SK-N-SH treated with all-trans-retinoic acid at 6 μM for 48 hours (cell line): ENCODE measurements at regions not wholly inside any gene's neighbourhood (a gene's known extent, or its start where the extent isn't known, plus 50 kb on each side); places are given as distances from the start of the nearest gene placed in this dataset.

Experiments
- ATAC-seq: fragments of 200-7000 bp; cut with Tn5 transposase; 3 replicates; pipeline ENCODE4 v1.9.1; 2020; ENCODE audit warnings: mild to moderate bottlenecking, moderate library complexity
- ARNTL ChIP-seq: fragments of 450-650 bp; formaldehyde crosslinking; IDR thresholded peaks from 2 replicates; pipeline ENCODE4 v1.5.0; 2020; ENCODE audit warnings: low read depth, mild to moderate bottlenecking, moderate library complexity, borderline replicate concordance
- BACH2 ChIP-seq: fragments of 250-450 bp; sonication (Bioruptor Pico); IDR thresholded peaks from 2 replicates; pipeline ENCODE4 v1.9.0; 2021; ENCODE audit warnings: mild to moderate bottlenecking, borderline replicate concordance
- CSDC2 ChIP-seq: fragments of 250-450 bp; sonication (Bioruptor Pico); IDR thresholded peaks from 2 replicates; pipeline ENCODE4 v1.5.0; 2020; ENCODE audit warnings: mild to moderate bottlenecking, moderate library complexity
- ESRRG ChIP-seq: fragments of 250-450 bp; sonication (Bioruptor Pico); IDR thresholded peaks from 2 replicates; pipeline ENCODE4 v1.6.1; 2021; ENCODE audit warnings: mild to moderate bottlenecking
- GLIS3 ChIP-seq: fragments of 250-450 bp; sonication (Bioruptor Pico); IDR thresholded peaks from 2 replicates; pipeline ENCODE4 v1.5.0; 2020; ENCODE audit warnings: mild to moderate bottlenecking, moderate library complexity
- ISL1 ChIP-seq: fragments of 250-450 bp; sonication (Bioruptor Pico); IDR thresholded peaks from 2 replicates; pipeline ENCODE4 v2.1.2; 2022; ENCODE audit warnings: mild to moderate bottlenecking, moderate library complexity
- PPARA ChIP-seq: fragments of 250-450 bp; sonication (Bioruptor Pico); IDR thresholded peaks from 2 replicates; pipeline ENCODE4 v1.5.0; 2020; ENCODE audit warnings: mild to moderate bottlenecking, borderline replicate concordance
- RARB ChIP-seq: fragments of 250-450 bp; sonication (Bioruptor Pico); IDR thresholded peaks from 2 replicates; pipeline ENCODE4 v1.8.0; 2021; ENCODE audit warnings: mild to moderate bottlenecking, moderate library complexity
- SNAI2 ChIP-seq: fragments of 250-450 bp; sonication (Bioruptor Pico); IDR thresholded peaks from 2 replicates; pipeline ENCODE4 v1.5.0; 2020; ENCODE audit warnings: mild to moderate bottlenecking, moderate library complexity
- TCF4 ChIP-seq: fragments of 250-450 bp; sonication (Bioruptor Pico); IDR thresholded peaks from 2 replicates; pipeline ENCODE4 v1.8.0; 2021; ENCODE audit warnings: mild to moderate bottlenecking, moderate library complexity, borderline replicate concordance
- TOX ChIP-seq: fragments of 250-450 bp; sonication (Bioruptor Pico); IDR thresholded peaks from 2 replicates; pipeline ENCODE4 v1.8.0; 2021; ENCODE audit warnings: mild to moderate bottlenecking, moderate library complexity, borderline replicate concordance
- ZC3H10 ChIP-seq: fragments of 250-450 bp; sonication (Bioruptor Pico); IDR thresholded peaks from 2 replicates; pipeline ENCODE4 v1.5.1; 2021; ENCODE audit warnings: mild to moderate bottlenecking, moderate library complexity
- ZFP3 ChIP-seq: fragments of 250-450 bp; sonication (Bioruptor Pico); IDR thresholded peaks from 2 replicates; pipeline ENCODE4 v1.5.0; 2020; ENCODE audit warnings: mild to moderate bottlenecking, moderate library complexity
- ZNF565 ChIP-seq: fragments of 450-650 bp; formaldehyde crosslinking; conservative IDR thresholded peaks from 2 replicates; pipeline ENCODE4 v1.5.0; 2020; ENCODE audit warnings: low read depth, mild to moderate bottlenecking, moderate library complexity
- ZNF70 ChIP-seq: fragments of 450-650 bp; formaldehyde crosslinking; IDR thresholded peaks from 2 replicates; pipeline ENCODE4 v1.5.0; 2020; ENCODE audit warnings: mild to moderate bottlenecking, moderate library complexity
- ZNF8 ChIP-seq: fragments of 450-650 bp; formaldehyde crosslinking; IDR thresholded peaks from 2 replicates; pipeline ENCODE4 v1.5.0; 2020; ENCODE audit warnings: mild to moderate bottlenecking, moderate library complexity
- TF ChIP-seq, protein P1 (sequence below): fragments of 250-450 bp; sonication (Bioruptor Pico); IDR thresholded peaks from 2 replicates; pipeline ENCODE4 v1.5.0; 2020; ENCODE audit warnings: mild to moderate bottlenecking, moderate library complexity
- TF ChIP-seq, protein P2 (sequence below): fragments of 250-450 bp; sonication (Bioruptor Pico); IDR thresholded peaks from 2 replicates; pipeline ENCODE4 v1.5.1; 2020; ENCODE audit warnings: low read depth, mild to moderate bottlenecking, moderate library complexity
- TF ChIP-seq, protein P3 (sequence below): fragments of 250-450 bp; sonication (Bioruptor Pico); IDR thresholded peaks from 2 replicates; pipeline ENCODE4 v1.8.0; 2021; ENCODE audit warnings: low read depth, mild to moderate bottlenecking, moderate library complexity, borderline replicate concordance
- TF ChIP-seq, protein P4 (sequence below): fragments of 250-450 bp; sonication (Bioruptor Pico); IDR thresholded peaks from 2 replicates; pipeline ENCODE4 v1.8.0; 2020; ENCODE audit warnings: mild to moderate bottlenecking, moderate library complexity, borderline replicate concordance
- TF ChIP-seq, protein P5 (sequence below): fragments of 250-450 bp; sonication (Bioruptor Pico); IDR thresholded peaks from 2 replicates; pipeline ENCODE4 v1.5.1; 2021; ENCODE audit warnings: mild to moderate bottlenecking, moderate library complexity

DNA sequence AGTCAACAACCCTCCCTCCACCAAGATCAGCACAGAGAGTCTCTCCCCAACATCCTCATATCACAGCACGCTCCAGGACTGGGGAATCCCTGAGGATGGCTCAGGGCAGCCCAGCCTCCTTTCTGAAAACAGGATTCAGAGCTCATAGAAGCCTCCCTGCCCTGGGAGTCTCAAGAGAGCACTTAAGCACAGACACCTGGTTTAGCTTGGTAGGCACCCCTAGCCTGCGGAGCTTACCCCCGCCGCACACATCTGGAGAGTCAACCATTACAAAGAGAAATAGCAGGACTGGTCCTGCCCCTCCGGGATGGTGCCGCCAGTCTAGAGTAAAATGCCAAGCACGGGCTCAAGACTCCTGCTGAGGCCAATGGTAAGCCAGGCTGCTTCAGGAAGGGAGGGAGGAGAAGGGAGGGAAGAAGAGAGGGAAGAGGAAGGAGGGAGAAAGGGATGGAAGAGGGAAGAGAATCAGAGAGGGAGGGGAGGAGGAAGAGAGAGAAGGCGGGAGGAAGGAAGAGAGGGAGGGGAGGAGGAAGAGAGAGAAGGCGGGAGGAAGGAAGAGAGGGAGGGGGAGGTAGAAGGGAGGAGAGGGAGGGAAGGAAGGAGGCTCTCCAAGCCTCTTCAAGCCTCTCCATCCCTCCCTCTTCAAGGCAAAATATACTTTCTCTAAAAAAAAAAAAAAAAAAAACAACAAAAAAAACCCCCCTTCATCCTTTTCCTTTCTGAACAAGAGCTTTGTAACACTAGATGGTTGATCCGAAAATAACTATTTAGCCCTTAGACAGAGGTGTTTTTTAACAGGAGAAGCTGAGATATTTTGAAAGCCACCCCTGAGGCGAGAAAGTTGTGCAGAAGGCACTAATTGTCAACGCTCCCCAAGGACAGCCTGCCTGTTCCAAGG is 278.6 kb upstream of the TLE3 start:
- peak; percentile 23 for ATAC-seq
- TF ChIP-seq ZFP3 (0 out of 2 replicates have a peak, but pooled peaks have one; percentile 19), TCF4 (CRISPR knock-in tag) (no peak)

DNA sequence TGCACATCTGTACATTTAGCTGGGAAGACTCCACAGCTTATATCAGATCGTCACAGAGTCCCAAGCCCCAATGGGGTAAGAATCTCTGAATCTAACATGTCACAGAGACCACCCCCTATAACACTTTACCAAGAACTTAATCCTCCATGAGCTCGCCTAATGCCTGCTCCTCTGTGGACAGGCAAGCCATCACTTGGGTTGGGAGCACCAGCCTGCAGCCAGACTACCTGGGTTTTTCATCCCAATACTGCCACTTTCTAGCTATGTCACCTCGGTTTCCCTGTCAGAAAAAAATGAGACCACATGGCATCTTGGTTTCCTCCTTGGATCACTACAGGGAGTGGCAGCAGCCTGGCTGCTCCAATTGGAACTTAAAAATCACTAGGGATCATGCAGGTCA is 277.9 kb upstream of the TLE3 start:
- no peak for ATAC-seq
- TF ChIP-seq CSDC2 = no peak
- no peak for TF ChIP-seq ARNTL (CRISPR knock-in tag)
- no peak for TF ChIP-seq TCF4 (CRISPR knock-in tag)
- TF ChIP-seq GLIS3 (CRISPR knock-in tag) = no peak
- TF ChIP-seq ISL1 (CRISPR knock-in tag) = no peak
- TF ChIP-seq, protein P1, sequence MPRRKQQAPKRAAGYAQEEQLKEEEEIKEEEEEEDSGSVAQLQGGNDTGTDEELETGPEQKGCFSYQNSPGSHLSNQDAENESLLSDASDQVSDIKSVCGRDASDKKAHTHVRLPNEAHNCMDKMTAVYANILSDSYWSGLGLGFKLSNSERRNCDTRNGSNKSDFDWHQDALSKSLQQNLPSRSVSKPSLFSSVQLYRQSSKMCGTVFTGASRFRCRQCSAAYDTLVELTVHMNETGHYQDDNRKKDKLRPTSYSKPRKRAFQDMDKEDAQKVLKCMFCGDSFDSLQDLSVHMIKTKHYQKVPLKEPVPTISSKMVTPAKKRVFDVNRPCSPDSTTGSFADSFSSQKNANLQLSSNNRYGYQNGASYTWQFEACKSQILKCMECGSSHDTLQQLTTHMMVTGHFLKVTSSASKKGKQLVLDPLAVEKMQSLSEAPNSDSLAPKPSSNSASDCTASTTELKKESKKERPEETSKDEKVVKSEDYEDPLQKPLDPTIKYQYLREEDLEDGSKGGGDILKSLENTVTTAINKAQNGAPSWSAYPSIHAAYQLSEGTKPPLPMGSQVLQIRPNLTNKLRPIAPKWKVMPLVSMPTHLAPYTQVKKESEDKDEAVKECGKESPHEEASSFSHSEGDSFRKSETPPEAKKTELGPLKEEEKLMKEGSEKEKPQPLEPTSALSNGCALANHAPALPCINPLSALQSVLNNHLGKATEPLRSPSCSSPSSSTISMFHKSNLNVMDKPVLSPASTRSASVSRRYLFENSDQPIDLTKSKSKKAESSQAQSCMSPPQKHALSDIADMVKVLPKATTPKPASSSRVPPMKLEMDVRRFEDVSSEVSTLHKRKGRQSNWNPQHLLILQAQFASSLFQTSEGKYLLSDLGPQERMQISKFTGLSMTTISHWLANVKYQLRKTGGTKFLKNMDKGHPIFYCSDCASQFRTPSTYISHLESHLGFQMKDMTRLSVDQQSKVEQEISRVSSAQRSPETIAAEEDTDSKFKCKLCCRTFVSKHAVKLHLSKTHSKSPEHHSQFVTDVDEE (CRISPR knock-in tag) = no peak
- TF ChIP-seq SNAI2 = no peak
- TF ChIP-seq, protein P2, sequence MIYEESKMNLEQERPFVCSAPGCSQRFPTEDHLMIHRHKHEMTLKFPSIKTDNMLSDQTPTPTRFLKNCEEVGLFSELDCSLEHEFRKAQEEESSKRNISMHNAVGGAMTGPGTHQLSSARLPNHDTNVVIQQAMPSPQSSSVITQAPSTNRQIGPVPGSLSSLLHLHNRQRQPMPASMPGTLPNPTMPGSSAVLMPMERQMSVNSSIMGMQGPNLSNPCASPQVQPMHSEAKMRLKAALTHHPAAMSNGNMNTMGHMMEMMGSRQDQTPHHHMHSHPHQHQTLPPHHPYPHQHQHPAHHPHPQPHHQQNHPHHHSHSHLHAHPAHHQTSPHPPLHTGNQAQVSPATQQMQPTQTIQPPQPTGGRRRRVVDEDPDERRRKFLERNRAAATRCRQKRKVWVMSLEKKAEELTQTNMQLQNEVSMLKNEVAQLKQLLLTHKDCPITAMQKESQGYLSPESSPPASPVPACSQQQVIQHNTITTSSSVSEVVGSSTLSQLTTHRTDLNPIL (CRISPR knock-in tag) = no peak
- TF ChIP-seq ZNF70 (CRISPR knock-in tag) = no peak
- no peak for TF ChIP-seq ZFP3
- no peak for TF ChIP-seq BACH2
- TF ChIP-seq PPARA = no peak
- TF ChIP-seq ZNF565 = no peak
- TF ChIP-seq RARB (CRISPR knock-in tag) = no peak
- no peak for TF ChIP-seq ESRRG (CRISPR knock-in tag)

DNA sequence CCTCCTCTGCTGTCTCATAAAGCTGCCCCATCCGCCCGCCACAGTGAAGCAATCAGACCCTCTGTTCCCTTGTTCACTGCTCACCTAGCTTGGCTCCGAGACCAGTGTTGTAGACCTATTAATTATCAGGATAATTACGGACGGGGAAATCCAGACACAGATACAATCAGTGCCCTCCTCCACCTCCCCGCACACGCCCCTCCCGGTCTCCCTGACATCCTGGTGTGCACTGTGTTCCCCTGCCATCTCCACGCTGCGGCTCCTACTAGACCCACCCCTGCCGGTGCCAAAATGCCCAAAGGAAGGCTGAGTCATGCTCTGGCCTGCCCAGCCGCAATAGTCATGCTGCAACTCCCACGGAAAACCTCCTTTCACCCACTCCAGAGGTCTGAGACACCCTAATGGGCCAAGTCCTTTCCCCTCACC is 277.3 kb upstream of the TLE3 start:
- ATAC-seq = peak; percentile 77
- TF ChIP-seq, protein P3, sequence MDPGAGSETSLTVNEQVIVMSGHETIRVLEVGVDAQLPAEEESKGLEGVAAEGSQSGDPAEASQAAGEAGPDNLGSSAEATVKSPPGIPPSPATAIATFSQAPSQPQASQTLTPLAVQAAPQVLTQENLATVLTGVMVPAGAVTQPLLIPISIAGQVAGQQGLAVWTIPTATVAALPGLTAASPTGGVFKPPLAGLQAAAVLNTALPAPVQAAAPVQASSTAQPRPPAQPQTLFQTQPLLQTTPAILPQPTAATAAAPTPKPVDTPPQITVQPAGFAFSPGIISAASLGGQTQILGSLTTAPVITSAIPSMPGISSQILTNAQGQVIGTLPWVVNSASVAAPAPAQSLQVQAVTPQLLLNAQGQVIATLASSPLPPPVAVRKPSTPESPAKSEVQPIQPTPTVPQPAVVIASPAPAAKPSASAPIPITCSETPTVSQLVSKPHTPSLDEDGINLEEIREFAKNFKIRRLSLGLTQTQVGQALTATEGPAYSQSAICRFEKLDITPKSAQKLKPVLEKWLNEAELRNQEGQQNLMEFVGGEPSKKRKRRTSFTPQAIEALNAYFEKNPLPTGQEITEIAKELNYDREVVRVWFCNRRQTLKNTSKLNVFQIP = no peak
- TF ChIP-seq ZFP3 (peak; percentile 82), ZNF565 (no peak), ARNTL (CRISPR knock-in tag) (no peak), PPARA (no peak; the same call in 1 of the 2 replicates), ZC3H10 (CRISPR knock-in tag) (no peak), ZNF70 (CRISPR knock-in tag) (peak; percentile 32; the same call in 1 of the 2 replicates), ISL1 (CRISPR knock-in tag) (peak; percentile 27; the same call in 1 of the 2 replicates)
- TF ChIP-seq, protein P1 (CRISPR knock-in tag) = peak; percentile 73; the same call in 1 of the 2 replicates

DNA sequence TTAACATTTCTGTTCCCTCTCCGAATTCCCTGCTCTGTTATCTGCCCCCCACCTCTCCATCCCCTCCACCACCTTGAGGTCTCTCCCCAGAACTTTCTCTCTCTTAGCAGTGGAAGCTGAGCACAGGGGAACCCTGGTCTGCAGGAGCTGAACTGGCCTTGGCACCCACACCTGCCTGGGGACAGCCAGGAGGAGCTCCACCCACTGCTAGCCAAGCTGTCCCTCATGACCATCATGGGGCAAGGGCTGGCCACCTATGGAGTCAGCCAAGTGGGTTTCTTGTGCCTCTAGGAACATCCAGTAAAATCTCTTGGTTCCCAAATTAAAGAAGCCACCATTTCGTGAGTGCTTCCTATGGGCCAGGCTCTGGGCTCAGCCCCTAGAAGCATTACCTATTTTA is 276.4 kb upstream of the TLE3 start:
- ATAC-seq = no peak
- TF ChIP-seq ZC3H10 (CRISPR knock-in tag) (no peak), CSDC2 (no peak), GLIS3 (CRISPR knock-in tag) (no peak), ESRRG (CRISPR knock-in tag) (no peak), ZNF8 (CRISPR knock-in tag) (no peak), PPARA (no peak), TOX (CRISPR knock-in tag) (no peak), TCF4 (CRISPR knock-in tag) (no peak), ZNF70 (CRISPR knock-in tag) (no peak), ZFP3 (no peak), BACH2 (no peak), ISL1 (CRISPR knock-in tag) (no peak)
- TF ChIP-seq, protein P4, sequence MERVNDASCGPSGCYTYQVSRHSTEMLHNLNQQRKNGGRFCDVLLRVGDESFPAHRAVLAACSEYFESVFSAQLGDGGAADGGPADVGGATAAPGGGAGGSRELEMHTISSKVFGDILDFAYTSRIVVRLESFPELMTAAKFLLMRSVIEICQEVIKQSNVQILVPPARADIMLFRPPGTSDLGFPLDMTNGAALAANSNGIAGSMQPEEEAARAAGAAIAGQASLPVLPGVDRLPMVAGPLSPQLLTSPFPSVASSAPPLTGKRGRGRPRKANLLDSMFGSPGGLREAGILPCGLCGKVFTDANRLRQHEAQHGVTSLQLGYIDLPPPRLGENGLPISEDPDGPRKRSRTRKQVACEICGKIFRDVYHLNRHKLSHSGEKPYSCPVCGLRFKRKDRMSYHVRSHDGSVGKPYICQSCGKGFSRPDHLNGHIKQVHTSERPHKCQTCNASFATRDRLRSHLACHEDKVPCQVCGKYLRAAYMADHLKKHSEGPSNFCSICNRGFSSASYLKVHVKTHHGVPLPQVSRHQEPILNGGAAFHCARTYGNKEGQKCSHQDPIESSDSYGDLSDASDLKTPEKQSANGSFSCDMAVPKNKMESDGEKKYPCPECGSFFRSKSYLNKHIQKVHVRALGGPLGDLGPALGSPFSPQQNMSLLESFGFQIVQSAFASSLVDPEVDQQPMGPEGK (CRISPR knock-in tag) = no peak
- TF ChIP-seq, protein P5, sequence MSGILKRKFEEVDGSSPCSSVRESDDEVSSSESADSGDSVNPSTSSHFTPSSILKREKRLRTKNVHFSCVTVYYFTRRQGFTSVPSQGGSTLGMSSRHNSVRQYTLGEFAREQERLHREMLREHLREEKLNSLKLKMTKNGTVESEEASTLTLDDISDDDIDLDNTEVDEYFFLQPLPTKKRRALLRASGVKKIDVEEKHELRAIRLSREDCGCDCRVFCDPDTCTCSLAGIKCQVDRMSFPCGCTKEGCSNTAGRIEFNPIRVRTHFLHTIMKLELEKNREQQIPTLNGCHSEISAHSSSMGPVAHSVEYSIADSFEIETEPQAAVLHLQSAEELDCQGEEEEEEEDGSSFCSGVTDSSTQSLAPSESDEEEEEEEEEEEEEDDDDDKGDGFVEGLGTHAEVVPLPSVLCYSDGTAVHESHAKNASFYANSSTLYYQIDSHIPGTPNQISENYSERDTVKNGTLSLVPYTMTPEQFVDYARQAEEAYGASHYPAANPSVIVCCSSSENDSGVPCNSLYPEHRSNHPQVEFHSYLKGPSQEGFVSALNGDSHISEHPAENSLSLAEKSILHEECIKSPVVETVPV = no peak
